Upper lobe of left lung (tissue), 4 donors: ENCODE measurements at regions not wholly inside any gene's neighbourhood (a gene's known extent, or its start where the extent isn't known, plus 50 kb on each side); places are given as distances from the start of the nearest gene placed in this dataset.

Experiments used
- POLR2AphosphoS5 ChIP-seq, 2 donors: sonication (generic); formaldehyde crosslinking; IDR thresholded peaks; one replicate each; pipeline ENCODE4 v1.5.1; 2017; ENCODE audit warnings: antibody characterized with exemption in 2 of 2
- TF ChIP-seq, protein P1 (sequence below), 6 experiments: fragments of 450-650 bp in 4 of 6; fragments of 200-600 bp in 2 of 6; sonication (generic) in 2 of 6; IDR thresholded peaks; one replicate each; pipeline ENCODE4 v1.5.1; 2016 to 2019; ENCODE audit warnings: antibody characterized with exemption in 6 of 6

DNA sequence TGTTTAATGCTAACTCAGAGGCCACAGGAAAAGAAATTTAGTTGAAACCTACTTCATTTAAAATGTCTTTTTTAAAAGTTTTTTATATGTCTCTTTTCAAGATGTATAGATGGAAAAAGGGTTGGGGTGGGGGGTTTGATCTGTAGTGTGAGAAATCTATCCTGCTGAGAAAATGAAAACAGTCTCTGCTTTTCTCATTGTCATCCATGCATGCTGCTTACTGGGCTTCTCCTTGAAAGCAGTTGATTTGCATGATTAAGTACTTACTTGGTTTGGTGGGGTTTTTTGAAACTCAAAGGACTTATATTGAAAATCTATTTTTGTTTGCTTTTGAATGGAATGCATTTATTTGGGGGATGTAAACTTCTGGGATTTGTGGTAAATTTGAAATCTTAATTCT, 313.6 kb upstream of the DKK2 start:
- no peak for TF ChIP-seq POLR2AphosphoS5 (IDR thresholded peaks at IDR 0.05)
- TF ChIP-seq, protein P1, sequence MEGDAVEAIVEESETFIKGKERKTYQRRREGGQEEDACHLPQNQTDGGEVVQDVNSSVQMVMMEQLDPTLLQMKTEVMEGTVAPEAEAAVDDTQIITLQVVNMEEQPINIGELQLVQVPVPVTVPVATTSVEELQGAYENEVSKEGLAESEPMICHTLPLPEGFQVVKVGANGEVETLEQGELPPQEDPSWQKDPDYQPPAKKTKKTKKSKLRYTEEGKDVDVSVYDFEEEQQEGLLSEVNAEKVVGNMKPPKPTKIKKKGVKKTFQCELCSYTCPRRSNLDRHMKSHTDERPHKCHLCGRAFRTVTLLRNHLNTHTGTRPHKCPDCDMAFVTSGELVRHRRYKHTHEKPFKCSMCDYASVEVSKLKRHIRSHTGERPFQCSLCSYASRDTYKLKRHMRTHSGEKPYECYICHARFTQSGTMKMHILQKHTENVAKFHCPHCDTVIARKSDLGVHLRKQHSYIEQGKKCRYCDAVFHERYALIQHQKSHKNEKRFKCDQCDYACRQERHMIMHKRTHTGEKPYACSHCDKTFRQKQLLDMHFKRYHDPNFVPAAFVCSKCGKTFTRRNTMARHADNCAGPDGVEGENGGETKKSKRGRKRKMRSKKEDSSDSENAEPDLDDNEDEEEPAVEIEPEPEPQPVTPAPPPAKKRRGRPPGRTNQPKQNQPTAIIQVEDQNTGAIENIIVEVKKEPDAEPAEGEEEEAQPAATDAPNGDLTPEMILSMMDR (IDR thresholded peaks at IDR 0.05), result no peak
